HG03378 (cell line): ENCODE measurements at regions not wholly inside any gene's neighbourhood (a gene's known extent, or its start where the extent isn't known, plus 50 kb on each side); places are given as distances from the start of the nearest gene placed in this dataset.
"Not testable (repeated sequence)": the region's sequence is repeated elsewhere in the genome, so short reads cannot be mapped to it uniquely, and the experiment has no call there.

Experiments
- ATAC-seq: cut with Tn5 transposase; IDR thresholded peaks from one replicate; pipeline ENCODE4 v1.9.1; 2021; ENCODE audit warnings: mild to moderate bottlenecking, moderate library complexity; ENCODE audit not compliant: unreplicated experiment

DNA sequence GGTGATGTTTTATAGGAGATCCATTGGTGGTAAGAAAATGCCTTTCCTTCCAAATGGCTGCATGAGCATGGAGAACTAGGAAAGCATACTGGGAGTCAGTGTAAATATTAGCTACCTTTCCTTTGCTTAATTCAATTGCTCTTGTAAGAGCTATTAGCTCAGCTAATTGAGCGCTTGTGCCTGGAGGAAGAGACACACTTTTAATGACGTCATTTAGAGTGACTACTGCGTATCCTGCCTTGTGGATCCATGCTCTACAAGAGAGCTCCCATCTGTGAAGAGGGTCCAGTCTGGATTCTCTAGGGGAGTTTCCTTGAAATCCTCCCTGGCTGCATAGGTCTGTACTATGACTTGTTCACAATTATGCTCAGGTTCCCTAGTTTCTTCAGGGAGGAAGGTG is 63.8 kb upstream of the ARRDC3 start:
- not testable (repeated sequence) for ATAC-seq

DNA sequence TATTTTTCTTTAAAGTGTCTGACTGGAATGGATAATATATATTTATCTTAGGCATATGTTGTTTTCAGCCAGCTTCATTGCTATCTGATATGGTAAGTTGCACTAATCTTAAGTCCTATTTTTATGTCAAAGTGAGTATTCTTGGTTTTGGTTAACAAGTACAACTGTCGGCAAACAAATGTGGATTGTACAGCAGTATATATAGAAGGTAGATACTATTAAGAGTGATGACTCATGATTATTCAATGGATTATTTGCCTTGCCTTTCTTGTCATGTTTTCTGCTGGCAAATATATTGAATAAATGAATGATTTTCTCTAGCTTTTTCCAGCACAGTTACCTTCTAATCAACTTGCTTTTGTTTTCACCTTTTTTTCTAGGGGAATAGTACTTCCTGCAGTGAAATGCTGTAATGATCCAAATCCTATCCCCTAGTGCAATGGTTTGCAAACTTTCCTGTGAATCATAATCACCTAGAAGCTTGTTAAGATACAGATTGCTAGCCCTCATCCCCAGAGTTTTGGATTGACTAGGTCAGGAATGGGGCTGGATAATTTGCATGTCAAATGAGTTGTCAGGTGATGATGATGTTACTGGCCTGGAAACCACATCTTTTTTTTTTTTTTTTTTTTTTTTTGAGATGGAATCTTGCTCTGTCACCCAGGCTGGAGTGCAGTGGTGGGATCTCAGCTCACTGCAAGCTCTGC is 60.8 kb upstream of the ARRDC3 start:
- no peak for ATAC-seq

DNA sequence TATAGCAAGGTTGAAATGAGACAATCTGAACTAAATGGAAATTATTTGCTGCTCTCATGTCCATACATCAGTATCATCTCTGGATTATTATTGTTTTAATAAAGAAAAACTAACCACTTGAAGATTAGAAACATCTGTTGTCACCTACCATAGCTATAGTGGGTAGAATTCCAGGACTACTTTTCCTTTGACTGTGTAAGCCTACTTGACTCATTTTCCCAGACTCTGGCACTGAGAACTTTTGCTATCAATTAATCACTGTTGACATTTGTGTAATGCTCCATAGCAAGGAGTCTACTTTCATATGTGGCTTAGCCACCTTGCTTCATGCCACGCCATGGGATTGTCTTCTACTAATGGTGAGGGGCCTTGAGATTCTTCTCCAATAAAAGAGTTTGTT is 59.9 kb upstream of the ARRDC3 start:
- ATAC-seq = no peak

DNA sequence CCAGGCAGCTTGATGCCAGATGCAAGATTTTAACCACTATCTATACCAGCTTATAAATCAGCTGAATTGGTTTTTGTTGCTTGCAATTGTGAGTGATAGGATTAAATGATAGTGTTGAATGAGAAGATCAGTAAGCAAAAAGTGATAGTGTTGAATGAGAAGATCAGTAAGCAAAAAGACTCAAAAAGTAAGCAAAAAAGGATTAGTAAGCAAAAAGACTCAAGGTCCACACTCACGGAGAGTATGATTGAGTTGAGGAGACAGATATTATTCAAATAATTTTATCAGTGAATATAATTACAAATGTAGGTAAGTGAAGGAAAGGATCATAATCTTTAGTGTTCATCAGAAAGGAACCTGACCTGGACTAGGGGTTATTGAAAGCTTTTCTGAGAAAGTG is 58.0 kb upstream of the ARRDC3 start:
- no peak for ATAC-seq

DNA sequence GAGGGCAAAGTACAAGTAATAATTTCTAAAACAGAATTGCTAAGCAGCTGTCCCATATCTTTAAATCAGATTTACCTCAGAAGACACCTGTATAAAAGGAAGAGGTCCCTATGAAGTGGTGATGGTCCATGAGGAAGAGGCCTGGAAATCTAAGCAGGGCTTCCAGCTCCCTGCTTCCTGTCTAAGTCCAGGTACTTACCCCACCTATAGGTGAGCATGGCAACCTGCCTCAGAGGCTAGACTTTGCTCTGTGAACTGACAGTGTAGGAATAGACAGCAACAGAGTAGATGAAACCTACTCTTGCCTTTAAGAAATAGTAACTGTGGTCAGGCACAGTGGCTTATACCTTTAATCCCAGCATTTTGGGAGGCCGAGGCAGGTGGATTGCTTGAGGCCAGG is 55.8 kb upstream of the ARRDC3 start:
- no peak for ATAC-seq

DNA sequence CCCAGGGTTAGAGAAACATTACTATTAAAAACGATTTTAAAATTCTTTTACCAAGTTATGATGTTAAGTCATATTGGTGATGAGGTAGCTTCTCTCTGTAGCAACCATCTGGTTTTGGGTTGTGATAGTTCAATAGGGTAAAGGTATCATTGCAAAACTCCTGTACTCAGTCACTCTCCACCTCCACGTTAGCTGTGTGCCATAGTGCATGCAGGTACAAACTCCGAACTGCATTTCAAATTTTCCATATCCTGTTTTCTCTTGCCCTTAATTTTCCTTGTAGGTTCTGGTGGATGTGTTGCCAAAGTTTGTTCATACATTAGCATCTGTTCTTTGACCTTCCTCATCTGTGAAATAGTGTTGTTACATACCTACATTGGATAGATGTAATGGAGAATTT is 53.1 kb upstream of the ARRDC3 start:
- no peak for ATAC-seq

DNA sequence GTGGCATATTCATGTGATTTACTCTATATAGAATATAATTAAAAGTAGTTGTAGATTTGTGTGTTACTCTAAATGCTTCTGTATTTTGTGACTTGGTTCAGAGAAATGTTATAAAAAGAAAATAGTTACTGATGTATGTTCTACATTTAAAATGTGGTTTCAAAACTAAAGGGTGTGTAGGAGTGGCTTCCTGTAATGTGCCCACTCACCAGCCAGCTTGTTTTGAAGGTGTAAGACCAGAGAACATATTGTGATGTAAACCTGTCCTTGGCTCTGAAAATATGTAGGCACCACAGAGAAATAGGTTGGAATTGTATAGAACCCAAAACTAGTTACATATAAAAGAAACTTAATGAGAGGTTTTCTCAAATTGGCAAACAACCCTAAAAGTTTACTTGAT is 51.2 kb upstream of the ARRDC3 start:
- no peak for ATAC-seq

DNA sequence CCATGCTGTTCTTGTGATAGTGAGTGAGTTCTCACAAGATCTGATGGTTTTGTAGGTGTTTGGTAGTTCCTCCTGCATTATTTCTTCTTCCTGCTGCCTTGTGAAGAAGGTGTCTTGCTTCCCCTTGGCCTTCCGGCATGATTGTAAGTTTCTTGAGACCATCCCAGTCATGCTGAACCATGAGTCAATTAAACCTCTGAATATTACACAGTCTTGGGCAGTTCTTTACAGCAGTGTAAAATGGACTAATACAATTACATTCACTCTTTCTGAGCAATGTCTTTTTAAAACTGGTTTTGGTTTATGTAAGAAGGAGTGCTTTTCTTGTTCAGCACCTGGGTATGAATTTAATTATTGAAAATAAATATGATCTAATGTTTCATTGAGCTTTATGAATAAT is 50.7 kb upstream of the ARRDC3 start:
- no peak for ATAC-seq
